BE2C (cell line): ENCODE measurements at regions not wholly inside any gene's neighbourhood (a gene's known extent, or its start where the extent isn't known, plus 50 kb on each side); places are given as distances from the start of the nearest gene placed in this dataset.

Source experiments
- DNase-seq: peaks from one replicate; pipeline ENCODE4 v3.0.0-alpha.2; 2020
- H3K27me3 ChIP-seq: fragments of 250-450 bp; sonication (Bioruptor Pico); 2 replicates; pipeline ENCODE4 v1.5.1; 2020; ENCODE audit warnings: mild to moderate bottlenecking
- H3K36me3 ChIP-seq: fragments of 250-450 bp; sonication (Bioruptor Pico); 2 replicates; pipeline ENCODE4 v1.5.1; 2020; ENCODE audit warnings: mild to moderate bottlenecking
- H3K4me1 ChIP-seq: fragments of 250-450 bp; sonication (Bioruptor Pico); 2 replicates; pipeline ENCODE4 v1.5.1; 2020
- H3K4me3 ChIP-seq: 2 replicates; pipeline ENCODE4 v1.5.1; 2011; ENCODE audit warnings: low read depth, low read length
- H3K9me3 ChIP-seq: fragments of 250-450 bp; sonication (Bioruptor Pico); 2 replicates; pipeline ENCODE4 v1.5.1; 2020
- TF ChIP-seq, protein P1 (sequence below): IDR thresholded peaks from 2 replicates; pipeline ENCODE4 v1.5.1; 2012; ENCODE audit warnings: mild to moderate bottlenecking, low read depth, low read length

DNA sequence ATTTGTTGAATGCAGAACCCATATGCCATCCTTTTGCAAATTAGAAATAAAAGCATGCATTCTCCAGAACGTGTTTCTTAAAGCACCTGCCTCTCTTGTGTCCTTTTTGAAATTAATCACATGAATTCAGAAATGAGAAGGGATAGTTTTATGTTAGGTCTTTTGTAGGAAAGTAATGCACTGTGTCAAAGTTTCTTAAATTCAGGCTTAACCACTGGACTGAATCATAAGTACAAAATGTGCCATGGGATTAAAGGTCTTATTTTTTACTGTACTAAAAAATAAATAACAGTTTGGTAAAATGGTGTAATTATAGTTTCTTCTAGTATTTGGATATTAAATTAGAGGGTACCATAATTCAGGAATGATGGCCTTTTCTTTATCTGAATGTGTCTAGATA, 290.1 kb upstream of the USP25 start:
- no peak for DNase-seq
- TF ChIP-seq, protein P1, sequence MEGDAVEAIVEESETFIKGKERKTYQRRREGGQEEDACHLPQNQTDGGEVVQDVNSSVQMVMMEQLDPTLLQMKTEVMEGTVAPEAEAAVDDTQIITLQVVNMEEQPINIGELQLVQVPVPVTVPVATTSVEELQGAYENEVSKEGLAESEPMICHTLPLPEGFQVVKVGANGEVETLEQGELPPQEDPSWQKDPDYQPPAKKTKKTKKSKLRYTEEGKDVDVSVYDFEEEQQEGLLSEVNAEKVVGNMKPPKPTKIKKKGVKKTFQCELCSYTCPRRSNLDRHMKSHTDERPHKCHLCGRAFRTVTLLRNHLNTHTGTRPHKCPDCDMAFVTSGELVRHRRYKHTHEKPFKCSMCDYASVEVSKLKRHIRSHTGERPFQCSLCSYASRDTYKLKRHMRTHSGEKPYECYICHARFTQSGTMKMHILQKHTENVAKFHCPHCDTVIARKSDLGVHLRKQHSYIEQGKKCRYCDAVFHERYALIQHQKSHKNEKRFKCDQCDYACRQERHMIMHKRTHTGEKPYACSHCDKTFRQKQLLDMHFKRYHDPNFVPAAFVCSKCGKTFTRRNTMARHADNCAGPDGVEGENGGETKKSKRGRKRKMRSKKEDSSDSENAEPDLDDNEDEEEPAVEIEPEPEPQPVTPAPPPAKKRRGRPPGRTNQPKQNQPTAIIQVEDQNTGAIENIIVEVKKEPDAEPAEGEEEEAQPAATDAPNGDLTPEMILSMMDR = no peak
- Histone ChIP-seq H3K36me3 (no peaks in the 10 kb centered on the region), H3K9me3 (no peaks in the 10 kb centered on the region), H3K4me3 (no peak overlapping the region), H3K27me3 (no peaks in the 10 kb centered on the region), H3K4me1 (peaks cover 2% of the 10 kb centered on the region)

DNA sequence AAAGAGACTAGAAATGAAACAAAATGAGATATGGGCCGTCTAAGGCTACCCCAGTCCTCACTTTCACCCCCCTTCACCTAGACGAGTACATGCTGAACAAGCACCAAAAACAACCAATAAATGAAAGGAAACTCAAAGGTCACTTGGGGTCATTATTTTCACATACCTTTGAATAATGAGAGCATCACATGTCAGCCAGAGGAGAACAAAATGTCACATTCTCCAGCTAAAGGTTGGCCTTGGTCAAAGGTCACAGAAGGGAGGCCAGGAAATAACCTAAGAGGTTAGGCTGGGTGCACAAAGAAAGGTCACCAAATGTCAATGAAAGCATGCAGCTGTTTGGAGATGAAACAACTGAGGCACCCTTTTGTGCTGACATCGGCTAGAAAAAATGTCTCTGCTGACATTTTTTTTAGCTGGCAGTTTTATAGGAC, 288.7 kb upstream of the USP25 start:
- H3K4me1 ChIP-seq = peaks cover 2% of the 10 kb centered on the region
- no peaks in the 10 kb centered on the region for H3K27me3 ChIP-seq
- no peak for DNase-seq
- no peaks in the 10 kb centered on the region for H3K9me3 ChIP-seq
- TF ChIP-seq, protein P1 = no peak
- H3K4me3 ChIP-seq = no peak overlapping the region
- H3K36me3 ChIP-seq = no peaks in the 10 kb centered on the region

DNA sequence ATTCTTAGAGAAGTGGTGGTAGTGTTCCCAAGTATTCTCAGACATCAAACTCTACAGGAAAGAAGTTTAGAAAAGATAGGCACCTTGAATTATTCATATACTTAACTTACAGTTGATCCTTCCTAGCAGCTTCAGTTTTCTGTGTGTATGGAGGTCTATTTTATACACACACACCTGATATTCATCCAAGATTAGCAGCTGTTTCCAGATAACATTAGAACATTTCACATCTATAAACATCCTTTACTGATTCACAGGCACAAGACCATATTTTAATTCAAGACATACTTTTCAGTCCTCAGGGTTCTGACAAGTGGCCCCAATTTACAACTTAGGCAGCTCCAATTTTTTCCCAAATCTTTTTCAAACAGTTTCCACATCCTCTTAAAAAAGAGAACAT, 287.8 kb upstream of the USP25 start:
- H3K36me3 ChIP-seq = no peaks in the 10 kb centered on the region
- TF ChIP-seq, protein P1 = no peak

DNA sequence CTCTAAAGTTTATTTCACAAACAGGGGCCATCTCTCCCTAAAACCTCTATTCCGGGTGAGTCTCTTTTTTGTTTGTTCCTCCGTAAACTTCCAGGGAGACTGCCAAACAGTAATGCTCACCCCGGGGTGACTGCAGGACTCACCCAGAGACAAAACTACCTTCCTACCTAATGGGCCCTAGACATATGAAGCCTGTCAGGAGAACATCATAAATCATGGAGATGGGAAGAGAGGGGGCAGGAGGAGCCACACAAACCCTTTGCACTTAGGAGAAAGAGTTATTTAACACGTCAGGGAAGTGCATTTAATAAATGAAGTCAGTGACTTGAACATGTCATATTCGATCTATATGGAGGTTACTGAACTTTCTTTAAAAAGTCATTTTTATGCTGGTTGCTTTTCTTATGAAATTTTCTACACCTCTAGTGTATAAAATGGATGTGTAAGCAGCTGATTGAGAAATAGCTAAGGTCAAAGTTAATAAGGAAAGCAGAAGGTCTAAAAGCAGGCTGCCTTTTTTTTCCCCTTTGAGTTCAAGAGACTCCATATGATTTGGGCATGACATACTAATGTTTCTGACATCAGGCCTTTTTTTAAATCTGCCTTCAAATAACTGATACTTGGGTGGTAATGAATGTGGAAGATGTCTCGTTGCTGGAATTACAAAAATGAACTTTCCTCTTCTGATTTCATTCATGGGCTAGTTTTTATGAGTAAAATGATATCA, 286.9 kb upstream of the USP25 start:
- H3K36me3 ChIP-seq = no peaks in the 10 kb centered on the region
- no peak overlapping the region for H3K4me3 ChIP-seq
- DNase-seq = no peak
- H3K27me3 ChIP-seq = no peaks in the 10 kb centered on the region
- peaks cover 2% of the 10 kb centered on the region for H3K4me1 ChIP-seq
- H3K9me3 ChIP-seq = no peaks in the 10 kb centered on the region
- TF ChIP-seq, protein P1 = no peak

More for the DNA sequence above, 287.8 kb upstream of the USP25 start:
- H3K9me3 ChIP-seq = no peaks in the 10 kb centered on the region
- peaks cover 2% of the 10 kb centered on the region for H3K4me1 ChIP-seq
- no peak overlapping the region for H3K4me3 ChIP-seq
- H3K27me3 ChIP-seq = no peaks in the 10 kb centered on the region
- DNase-seq = no peak

DNA sequence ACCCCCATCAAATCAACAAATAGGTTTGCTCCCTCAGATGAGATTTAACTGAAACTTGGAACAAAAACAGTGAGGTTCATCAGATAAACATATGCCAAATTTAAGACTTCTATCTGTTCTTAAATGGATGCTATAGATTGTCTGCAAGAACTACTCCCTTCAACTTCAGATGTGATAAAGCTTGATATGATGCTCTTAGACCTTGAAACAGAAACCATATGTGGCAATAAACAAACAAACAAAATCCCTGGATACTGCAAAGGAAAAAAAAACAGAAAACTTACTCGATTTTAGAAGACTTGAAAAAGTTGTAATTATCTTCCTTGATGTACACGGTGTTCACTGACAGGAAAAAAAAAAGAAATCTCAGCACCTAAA, 286.1 kb upstream of the USP25 start:
- H3K4me1 ChIP-seq = peaks cover 2% of the 10 kb centered on the region
- no peaks in the 10 kb centered on the region for H3K9me3 ChIP-seq
- H3K4me3 ChIP-seq = no peak overlapping the region
- no peaks in the 10 kb centered on the region for H3K36me3 ChIP-seq
- no peaks in the 10 kb centered on the region for H3K27me3 ChIP-seq
- TF ChIP-seq, protein P1 = no peak
- no peak for DNase-seq

DNA sequence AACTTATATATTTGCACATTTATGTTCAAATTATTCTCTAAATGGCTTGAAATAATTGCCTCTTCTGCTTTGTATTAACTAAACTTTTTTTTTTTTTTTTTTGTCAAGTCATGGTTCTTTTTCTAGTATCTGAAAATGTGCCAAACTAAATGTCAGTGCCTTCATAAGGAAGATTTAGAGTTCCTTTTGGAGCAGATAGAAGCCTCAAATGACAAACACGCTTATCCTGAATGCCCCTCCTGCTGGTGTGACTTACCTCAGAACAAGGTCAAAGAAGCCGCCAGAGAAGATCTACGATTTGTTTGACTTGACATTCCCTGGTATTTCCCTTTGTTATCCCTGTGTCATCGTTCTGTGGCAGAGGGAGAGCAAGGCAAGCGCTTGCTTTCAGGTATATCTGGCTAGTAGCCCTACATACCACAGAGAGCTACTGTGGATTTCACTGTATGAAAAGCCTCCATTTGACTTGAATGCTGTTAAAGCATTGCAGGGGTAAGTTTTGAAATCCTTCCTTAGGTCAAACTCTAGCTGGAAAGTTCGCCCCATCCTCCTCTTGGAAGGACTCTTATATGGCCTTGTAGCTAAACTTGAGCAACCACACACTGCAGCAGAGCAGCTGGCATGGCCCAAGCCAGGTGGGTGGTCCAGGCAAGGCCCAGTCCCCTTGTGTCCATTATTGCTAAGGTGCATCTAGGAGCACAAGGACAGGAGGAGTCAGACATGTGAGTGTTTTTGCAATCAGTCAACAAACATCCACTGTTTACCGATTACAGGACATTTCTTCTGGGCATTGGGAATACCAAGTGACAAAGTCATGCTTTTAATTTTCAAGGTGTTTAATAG, 285.4 kb upstream of the USP25 start:
- Histone ChIP-seq H3K9me3 (no peaks in the 10 kb centered on the region), H3K36me3 (no peaks in the 10 kb centered on the region), H3K4me1 (no peaks in the 10 kb centered on the region; the same call in 1 of the 2 replicates), H3K4me3 (no peak overlapping the region), H3K27me3 (no peaks in the 10 kb centered on the region)
- TF ChIP-seq, protein P1 = no peak
- DNase-seq = no peak
